Cardiac muscle cell (in vitro differentiated cells and primary cell): ENCODE measurements at regions not wholly inside any gene's neighbourhood (a gene's known extent, or its start where the extent isn't known, plus 50 kb on each side); places are given as distances from the start of the nearest gene placed in this dataset.

ENCODE experiments used
- DNase-seq, 2 donors: peaks; one replicate each; pipeline versions ENCODE4 v3.0.0 to v3.0.0-alpha.2; 2010 to 2017; ENCODE audit warnings: low read depth in 1 of 2, low spot score in 1 of 2
- H3K27ac ChIP-seq: fragments of 200-600 bp; sonication (generic); 2 replicates; pipeline ENCODE4 v1.5.1; 2016
- H3K27me3 ChIP-seq: fragments of 200-600 bp; sonication (generic); 2 replicates; pipeline ENCODE4 v1.6.0; 2016; ENCODE audit warnings: control low read depth
- H3K36me3 ChIP-seq: fragments of 200-600 bp; sonication (generic); 2 replicates; pipeline ENCODE4 v1.5.1; 2016; ENCODE audit warnings: control low read depth
- H3K4me1 ChIP-seq: fragments of 200-600 bp; sonication (generic); 2 replicates; pipeline ENCODE4 v1.8.1; 2017; ENCODE audit warnings: low read depth, mild to moderate bottlenecking, mixed run types
- H3K4me3 ChIP-seq: fragments of 200-600 bp; sonication (generic); 2 replicates; pipeline ENCODE4 v1.5.1; 2016; ENCODE audit warnings: mild to moderate bottlenecking
- H3K9me3 ChIP-seq: fragments of 200-600 bp; sonication (generic); 2 replicates; pipeline ENCODE4 v1.5.1; 2017; ENCODE audit warnings: low read depth, mild to moderate bottlenecking, control low read depth
- CTCF ChIP-seq: IDR thresholded peaks from 2 replicates; pipeline ENCODE4 v1.5.1; 2012; ENCODE audit warnings: low read depth, mild to moderate bottlenecking, low read length

- no peak for TF ChIP-seq CTCF
- no peaks in the 10 kb centered on the region for H3K36me3 ChIP-seq
- no peaks in the 10 kb centered on the region for H3K4me1 ChIP-seq
Measured at GRCh38 chr18:78655921-78656320, 323.7 kb upstream of the SALL3 start.

GRCh38 chr18:78656346-78656925 lies 323.2 kb upstream of the SALL3 start:
- no peak for TF ChIP-seq CTCF
- Histone ChIP-seq H3K4me3 (no peak overlapping the region), H3K27me3 (no peaks in the 10 kb centered on the region), H3K9me3 (no peaks in the 10 kb centered on the region), H3K4me1 (no peaks in the 10 kb centered on the region), H3K36me3 (no peaks in the 10 kb centered on the region), H3K27ac (no peak overlapping the region)
- no peak for DNase-seq

More at GRCh38 chr18:78655921-78656320, 323.7 kb upstream of the SALL3 start:
- no peak overlapping the region for H3K4me3 ChIP-seq
- H3K27ac ChIP-seq = no peak overlapping the region
- no peaks in the 10 kb centered on the region for H3K27me3 ChIP-seq
- no peaks in the 10 kb centered on the region for H3K9me3 ChIP-seq
- DNase-seq = no peak

GRCh38 chr18:78658531-78658930 lies 321.1 kb upstream of the SALL3 start:
- no peaks in the 10 kb centered on the region for H3K4me1 ChIP-seq
- H3K9me3 ChIP-seq = no peaks in the 10 kb centered on the region
- TF ChIP-seq CTCF = no peak
- no peaks in the 10 kb centered on the region for H3K36me3 ChIP-seq
- H3K27me3 ChIP-seq = no peaks in the 10 kb centered on the region
- no peak overlapping the region for H3K4me3 ChIP-seq
- H3K27ac ChIP-seq = no peak overlapping the region
- no peak for DNase-seq

- Histone ChIP-seq H3K27ac (no peak overlapping the region), H3K9me3 (no peaks in the 10 kb centered on the region)
- TF ChIP-seq CTCF = no peak
Measured at GRCh38 chr18:78659057-78659456, 320.6 kb upstream of the SALL3 start.

GRCh38 chr18:78659748-78660147 lies 319.9 kb upstream of the SALL3 start:
- TF ChIP-seq CTCF = no peak
- DNase-seq = peak in 1 of 2 donors; percentile 43

More at GRCh38 chr18:78659057-78659456, 320.6 kb upstream of the SALL3 start:
- no peak overlapping the region for H3K4me3 ChIP-seq
- no peaks in the 10 kb centered on the region for H3K27me3 ChIP-seq
- H3K4me1 ChIP-seq = no peaks in the 10 kb centered on the region
- no peak for DNase-seq
- no peaks in the 10 kb centered on the region for H3K36me3 ChIP-seq

More at GRCh38 chr18:78659748-78660147, 319.9 kb upstream of the SALL3 start:
- no peaks in the 10 kb centered on the region for H3K27me3 ChIP-seq
- H3K4me1 ChIP-seq = no peaks in the 10 kb centered on the region
- H3K27ac ChIP-seq = no peak overlapping the region
- no peak overlapping the region for H3K4me3 ChIP-seq
- no peaks in the 10 kb centered on the region for H3K9me3 ChIP-seq
- no peaks in the 10 kb centered on the region for H3K36me3 ChIP-seq
